ENCODE measurements at regions not wholly inside any gene's neighbourhood (a gene's known extent, or its start where the extent isn't known, plus 50 kb on each side); places are given as distances from the start of the nearest gene placed in this dataset.

DNA sequence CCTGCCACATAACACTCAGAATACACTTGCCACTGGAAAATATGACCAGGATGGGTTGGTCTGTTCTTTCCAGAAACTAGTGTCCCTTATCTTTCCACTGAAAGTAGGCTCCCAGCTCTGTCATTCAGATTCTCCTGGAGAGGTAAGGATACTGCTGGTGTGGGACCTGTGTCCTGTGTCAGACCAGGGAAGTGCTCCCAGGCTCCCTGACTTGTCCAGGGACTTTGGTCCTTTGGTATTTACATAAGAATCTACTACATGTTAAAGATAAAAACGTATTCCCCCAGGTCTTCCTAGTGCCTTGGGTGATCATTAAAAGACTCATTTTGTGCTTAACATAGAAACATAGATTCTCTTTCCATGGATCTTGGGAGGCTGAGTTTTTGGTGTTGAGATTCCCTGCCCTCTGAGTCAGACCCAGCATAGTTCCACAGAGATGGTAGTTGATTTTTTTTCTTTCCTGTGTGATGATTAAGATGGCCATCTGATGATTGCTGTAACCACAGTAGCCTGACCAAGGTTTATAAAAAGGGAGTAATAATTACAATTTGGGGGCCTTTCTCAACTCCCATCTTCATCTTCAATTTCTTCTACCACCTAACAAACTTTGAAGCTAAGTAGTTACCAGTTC is 159.8 kb upstream of the JADE1 start:
- TF ChIP-seq, protein P1, sequence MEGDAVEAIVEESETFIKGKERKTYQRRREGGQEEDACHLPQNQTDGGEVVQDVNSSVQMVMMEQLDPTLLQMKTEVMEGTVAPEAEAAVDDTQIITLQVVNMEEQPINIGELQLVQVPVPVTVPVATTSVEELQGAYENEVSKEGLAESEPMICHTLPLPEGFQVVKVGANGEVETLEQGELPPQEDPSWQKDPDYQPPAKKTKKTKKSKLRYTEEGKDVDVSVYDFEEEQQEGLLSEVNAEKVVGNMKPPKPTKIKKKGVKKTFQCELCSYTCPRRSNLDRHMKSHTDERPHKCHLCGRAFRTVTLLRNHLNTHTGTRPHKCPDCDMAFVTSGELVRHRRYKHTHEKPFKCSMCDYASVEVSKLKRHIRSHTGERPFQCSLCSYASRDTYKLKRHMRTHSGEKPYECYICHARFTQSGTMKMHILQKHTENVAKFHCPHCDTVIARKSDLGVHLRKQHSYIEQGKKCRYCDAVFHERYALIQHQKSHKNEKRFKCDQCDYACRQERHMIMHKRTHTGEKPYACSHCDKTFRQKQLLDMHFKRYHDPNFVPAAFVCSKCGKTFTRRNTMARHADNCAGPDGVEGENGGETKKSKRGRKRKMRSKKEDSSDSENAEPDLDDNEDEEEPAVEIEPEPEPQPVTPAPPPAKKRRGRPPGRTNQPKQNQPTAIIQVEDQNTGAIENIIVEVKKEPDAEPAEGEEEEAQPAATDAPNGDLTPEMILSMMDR (IDR thresholded peaks at IDR 0.05), result no peak
- TF ChIP-seq EP300 (IDR thresholded peaks at IDR 0.05) (no peak), POLR2AphosphoS5 (IDR thresholded peaks at IDR 0.05) (no peak)

All from suprapubic skin (tissue), 4 donors.